PFSK-1 (cell line): ENCODE measurements at regions not wholly inside any gene's neighbourhood (a gene's known extent, or its start where the extent isn't known, plus 50 kb on each side); places are given as distances from the start of the nearest gene placed in this dataset.

Experiments
- FOXP2 ChIP-seq: optimal IDR thresholded peaks from 2 replicates; pipeline ENCODE3; 2011; ENCODE audit warnings: borderline replicate concordance, control low read depth, inconsistent platforms; ENCODE audit not compliant: insufficient read depth; ENCODE audit errors: extremely low read length, extremely low read depth
- POLR2AphosphoS5 ChIP-seq: IDR thresholded peaks from 2 replicates; pipeline ENCODE4 v1.6.1; 2012; ENCODE audit warnings: low read depth, mild to moderate bottlenecking, control low read depth, low read length, moderate library complexity
- SIN3A ChIP-seq: IDR thresholded peaks from 2 replicates; pipeline ENCODE4 v1.6.1; 2012; ENCODE audit warnings: mild to moderate bottlenecking, low read length, moderate library complexity, borderline replicate concordance; ENCODE audit not compliant: insufficient read depth
- TAF1 ChIP-seq: IDR thresholded peaks from 2 replicates; pipeline ENCODE4 v1.6.1; 2012; ENCODE audit warnings: low read length, control low read depth, borderline replicate concordance; ENCODE audit not compliant: insufficient read depth

GRCh38 chr3:159538507-159538906, 450.1 kb upstream of the IL12A start:
- TF ChIP-seq SIN3A: no peak
- TF ChIP-seq TAF1: no peak
- no peak for TF ChIP-seq POLR2AphosphoS5
- no peak for TF ChIP-seq FOXP2
